B cell (primary cell): ENCODE measurements at regions not wholly inside any gene's neighbourhood (a gene's known extent, or its start where the extent isn't known, plus 50 kb on each side); places are given as distances from the start of the nearest gene placed in this dataset.

Source experiments
- ATAC-seq: fragments of 200-7000 bp; cut with Tn5 transposase; one replicate; pipeline ENCODE4 v1.10.0; 2021; ENCODE audit warnings: low read depth, mild to moderate bottlenecking, moderate number of reproducible peaks, moderate library complexity
- CTCF ChIA-PET: fragments of 350-600 bp; sonication (Branson Sonifier 250); formaldehyde crosslinking; loops from one replicate; lab custom pipeline; 2021; ENCODE audit warnings: antibody characterized with exemption, inconsistent platforms; lab: Charles Lee
- POLR2A ChIA-PET: fragments of 350-600 bp; sonication (Branson Sonifier 250); formaldehyde crosslinking; loops from one replicate; lab custom pipeline; 2021; ENCODE audit warnings: antibody characterized with exemption; lab: Charles Lee
- DNase-seq: peaks from one replicate; pipeline ENCODE4 v3.0.0; 2013
- H2AFZ ChIP-seq: 2 replicates; pipeline ENCODE4 v1.6.1; 2012; ENCODE audit warnings: mild to moderate bottlenecking, low read depth, low read length; ENCODE audit not compliant: insufficient read depth, poor library complexity, severe bottlenecking
- H3K27ac ChIP-seq, 2 donors: 1 replicate in 1 of 2; 2 replicates in 1 of 2; pipeline ENCODE4 v1.5.1; 2012 to 2013; ENCODE audit warnings: low read length in 2 of 2, mild to moderate bottlenecking in 2 of 2, moderate library complexity in 1 of 2
- H3K27me3 ChIP-seq, 4 experiments: fragments of 200-600 bp in 1 of 4; sonication (generic) in 1 of 4; replicated peaks in 1 of 4; 1 replicate in 2 of 4; 2 replicates in 2 of 4; pipeline versions ENCODE4 v1.6.1 to v1.7.0; 2013 to 2016; ENCODE audit warnings: low read length in 3 of 4, mild to moderate bottlenecking in 2 of 4, mixed read lengths in 1 of 4, moderate library complexity in 1 of 4; ENCODE audit not compliant: insufficient read depth in 4 of 4, control insufficient read depth in 3 of 4; ENCODE audit errors: control extremely low read depth in 1 of 4
- H3K36me3 ChIP-seq, 2 experiments: replicated peaks in 1 of 2; 1 replicate in 1 of 2; 2 replicates in 1 of 2; pipeline versions ENCODE4 v1.6.1 to v1.7.1; 2013; ENCODE audit warnings: low read length in 1 of 2; ENCODE audit not compliant: insufficient read depth in 2 of 2, control insufficient read depth in 1 of 2; ENCODE audit errors: control extremely low read depth in 1 of 2, extremely low read depth in 1 of 2
- H3K4me1 ChIP-seq, 2 donors: fragments of 200-600 bp in 1 of 2; sonication (generic) in 1 of 2; 1 replicate in 1 of 2; 2 replicates in 1 of 2; pipeline versions ENCODE4 v1.5.1 to v1.6.1; 2013 to 2017; ENCODE audit warnings: low read length in 2 of 2; ENCODE audit not compliant: control insufficient read depth in 2 of 2, insufficient read depth in 2 of 2
- H3K4me2 ChIP-seq: replicated peaks from 2 replicates; pipeline ENCODE3; 2012; ENCODE audit warnings: mild to moderate bottlenecking, low read depth, low read length; ENCODE audit not compliant: poor library complexity, severe bottlenecking
- H3K4me3 ChIP-seq, 5 experiments: fragments of 200-600 bp in 1 of 5; sonication (generic) in 1 of 5; 1 replicate in 3 of 5; 2 replicates in 2 of 5; pipeline versions ENCODE4 v1.5.1 to v1.7.0; 2011 to 2016; ENCODE audit warnings: low read length in 4 of 5, mild to moderate bottlenecking in 4 of 5, low read depth in 2 of 5, control low read depth in 1 of 5, moderate library complexity in 1 of 5; ENCODE audit not compliant: insufficient read depth in 1 of 5; ENCODE audit errors: control extremely low read depth in 1 of 5, extremely low read depth in 1 of 5
- H3K79me2 ChIP-seq: fragments of 200-600 bp; sonication (generic); one replicate; pipeline ENCODE4 v1.6.0; 2016; ENCODE audit warnings: low read length; ENCODE audit not compliant: control insufficient read depth, insufficient read depth
- H3K9ac ChIP-seq: fragments of 200-600 bp; sonication (generic); 2 replicates; pipeline ENCODE4 v1.6.1; 2017; ENCODE audit warnings: mild to moderate bottlenecking, low read length, moderate library complexity
- H3K9me3 ChIP-seq, 3 donors: one replicate each; pipeline versions ENCODE4 v1.6.1 to v1.7.1; 2013; ENCODE audit warnings: low read length in 2 of 3; ENCODE audit not compliant: control insufficient read depth in 2 of 3, insufficient read depth in 1 of 3; ENCODE audit errors: control extremely low read depth in 1 of 3
- H4K20me1 ChIP-seq: 2 replicates; pipeline ENCODE4 v1.6.0; 2012; ENCODE audit warnings: mild to moderate bottlenecking, low read length; ENCODE audit not compliant: insufficient read depth, control insufficient read depth, poor library complexity, severe bottlenecking
- H3K27ac Mint-ChIP-seq: one replicate; pipeline ENCODE4 v1.8.0; 2021; ENCODE audit warnings: mixed read lengths
- H3K27me3 Mint-ChIP-seq: one replicate; pipeline ENCODE4 v1.8.0; 2021; ENCODE audit warnings: mixed read lengths
- H3K4me1 Mint-ChIP-seq: one replicate; pipeline ENCODE4 v1.8.0; 2021; ENCODE audit warnings: mixed read lengths
- H3K4me3 Mint-ChIP-seq: one replicate; pipeline ENCODE4 v1.8.0; 2021; ENCODE audit warnings: mixed read lengths
- H3K9me3 Mint-ChIP-seq: one replicate; pipeline ENCODE4 v1.8.0; 2022; ENCODE audit warnings: mixed read lengths; ENCODE audit not compliant: insufficient read depth
- CTCF ChIP-seq: fragments of 200-600 bp; IDR thresholded peaks from one replicate; pipeline ENCODE4 v1.8.0; 2022; ENCODE audit warnings: antibody characterized with exemption, mild to moderate bottlenecking
- EZH2 ChIP-seq: IDR thresholded peaks from 2 replicates; pipeline ENCODE4 v1.6.1; 2012; ENCODE audit warnings: borderline replicate concordance, low read depth, mild to moderate bottlenecking, moderate library complexity, low read length; ENCODE audit not compliant: insufficient read depth, poor library complexity, severe bottlenecking
- WGBS: methylation state at CpG from one replicate; pipeline ENCODE4 v1.1.5; 2013; ENCODE audit warnings: missing lambda C conversion rate; ENCODE audit not compliant: insufficient coverage; 5-methylcytosine and 5-hydroxymethylcytosine counted together
- intact Hi-C: fragments of 100-400 bp; cut with micrococcal nuclease; formaldehyde crosslinking; loops from one replicate; pipeline ENCODE4 v1.10.0; 2022

GRCh38 chrX:140602140-140602539 is 97.3 kb upstream of the SOX3 start:
- POLR2A ChIA-PET: no interaction called here
- H3K27me3 Mint-ChIP-seq: no peaks in the 10 kb centered on the region
- ATAC-seq: no peak
- H3K4me1 Mint-ChIP-seq: no peaks in the 10 kb centered on the region
- Histone ChIP-seq H3K4me1 (no peaks in the 10 kb centered on the region), H3K9ac (no peak overlapping the region), H3K27ac (no peak overlapping the region), H4K20me1 (no peaks in the 10 kb centered on the region), H2AFZ (no peak overlapping the region), H3K27me3 (no peaks in the 10 kb centered on the region), H3K4me2 (no peak overlapping the region), H3K9me3 (no peaks in the 10 kb centered on the region), H3K4me3 (no peak overlapping the region), H3K36me3 (no peaks in the 10 kb centered on the region), H3K79me2 (no peaks in the 10 kb centered on the region)
- no peak overlapping the region for H3K4me3 Mint-ChIP-seq
- CTCF ChIA-PET: no interaction called here
- TF ChIP-seq EZH2: no peak
- TF ChIP-seq CTCF: no peak
- DNase-seq: no peak
- no peak overlapping the region for H3K27ac Mint-ChIP-seq
- intact Hi-C loops: no loop called here
- no CpG with 5 or more reads among the region's 3 CpGs for WGBS
- no peaks in the 10 kb centered on the region for H3K9me3 Mint-ChIP-seq

- H3K9me3 Mint-ChIP-seq: no peaks in the 10 kb centered on the region
- no peaks in the 10 kb centered on the region for H3K36me3 ChIP-seq
- H3K9me3 ChIP-seq: no peaks in the 10 kb centered on the region
- H3K27me3 Mint-ChIP-seq: no peaks in the 10 kb centered on the region
- no peak overlapping the region for H3K27ac ChIP-seq
- H3K27ac Mint-ChIP-seq: no peak overlapping the region
- H3K4me2 ChIP-seq: no peak overlapping the region
- H3K9ac ChIP-seq: no peak overlapping the region
- intact Hi-C loops: no loop called here
- no peak overlapping the region for H3K4me3 Mint-ChIP-seq
- TF ChIP-seq EZH2: no peak
- no peak for TF ChIP-seq CTCF
- H3K4me1 Mint-ChIP-seq: no peaks in the 10 kb centered on the region
- no peak for DNase-seq
- ChIA-PET CTCF (no interaction called here), POLR2A (no interaction called here)
- no peaks in the 10 kb centered on the region for H3K27me3 ChIP-seq
- WGBS: no CpG with 5 or more reads among the region's 3 CpGs
- H3K4me3 ChIP-seq: no peak overlapping the region
- no peaks in the 10 kb centered on the region for H3K79me2 ChIP-seq
- no peak for ATAC-seq
- H3K4me1 ChIP-seq: no peaks in the 10 kb centered on the region
- H2AFZ ChIP-seq: no peak overlapping the region
- no peaks in the 10 kb centered on the region for H4K20me1 ChIP-seq
Measured at GRCh38 chrX:140599851-140600250, 95.0 kb upstream of the SOX3 start.
